Keratinocyte (primary cell): ENCODE measurements at regions not wholly inside any gene's neighbourhood (a gene's known extent, or its start where the extent isn't known, plus 50 kb on each side); places are given as distances from the start of the nearest gene placed in this dataset.

ENCODE experiments used
- DNase-seq: peaks from one replicate; pipeline ENCODE4 v3.0.0-alpha.2; 2011; ENCODE audit warnings: low read depth, missing footprints, low spot score
- FAIRE-seq: peaks from 2 replicates; lab custom pipeline; 2011; peaks lifted over from hg19 to GRCh38; lab: Jason Lieb, UNC
- H2AFZ ChIP-seq: 2 replicates; pipeline ENCODE4 v1.6.0; 2012; ENCODE audit warnings: low read length, control low read depth, inconsistent platforms; ENCODE audit not compliant: control insufficient read depth
- H3K27ac ChIP-seq: 2 replicates; pipeline ENCODE4 v1.5.1; 2011; ENCODE audit warnings: low read length; ENCODE audit not compliant: control insufficient read depth, insufficient read depth
- H3K27me3 ChIP-seq: 3 replicates; pipeline ENCODE4 v1.6.0; 2011; ENCODE audit warnings: low read length; ENCODE audit not compliant: control insufficient read depth, insufficient read depth; ENCODE audit errors: extremely low read depth
- H3K36me3 ChIP-seq, 2 experiments: 2 replicates in 1 of 2; 3 replicates in 1 of 2; pipeline ENCODE4 v1.5.1; 2011; ENCODE audit warnings: low read length in 2 of 2, mild to moderate bottlenecking in 1 of 2; ENCODE audit not compliant: control insufficient read depth in 2 of 2, insufficient read depth in 2 of 2; ENCODE audit errors: extremely low read depth in 1 of 2
- H3K4me1 ChIP-seq: 3 replicates; pipeline ENCODE4 v1.5.1; 2011; ENCODE audit warnings: low read length; ENCODE audit not compliant: control insufficient read depth, insufficient read depth; ENCODE audit errors: extremely low read depth
- H3K4me2 ChIP-seq: 3 replicates; pipeline ENCODE4 v1.6.0; 2011; ENCODE audit warnings: low read depth, low read length; ENCODE audit not compliant: control insufficient read depth, insufficient read depth; ENCODE audit errors: extremely low read depth
- H3K4me3 ChIP-seq, 3 experiments: fragments of 200-600 bp in 1 of 3; sonication (generic) in 1 of 3; 2 replicates in 2 of 3; 3 replicates in 1 of 3; pipeline ENCODE4 v1.5.1; 2011 to 2016; ENCODE audit warnings: low read length in 3 of 3, mild to moderate bottlenecking in 3 of 3, control low read depth in 2 of 3, inconsistent platforms in 1 of 3, low read depth in 1 of 3, mixed read lengths in 1 of 3, mixed run types in 1 of 3, moderate library complexity in 1 of 3; ENCODE audit not compliant: control insufficient read depth in 2 of 3, insufficient read depth in 2 of 3; ENCODE audit errors: extremely low read depth in 1 of 3
- H3K79me2 ChIP-seq: 2 replicates; pipeline ENCODE4 v1.6.0; 2012; ENCODE audit warnings: low read length; ENCODE audit not compliant: control insufficient read depth, insufficient read depth
- H3K9ac ChIP-seq: 3 replicates; pipeline ENCODE4 v1.6.0; 2011; ENCODE audit warnings: low read length; ENCODE audit not compliant: control insufficient read depth, insufficient read depth; ENCODE audit errors: extremely low read depth
- H3K9me1 ChIP-seq: 3 replicates; pipeline ENCODE4 v1.6.0; 2011; ENCODE audit warnings: low read length; ENCODE audit not compliant: control insufficient read depth, insufficient read depth; ENCODE audit errors: extremely low read depth
- H3K9me3 ChIP-seq: 2 replicates; pipeline ENCODE4 v1.5.1; 2012; ENCODE audit warnings: low read depth, low read length; ENCODE audit not compliant: control insufficient read depth
- H4K20me1 ChIP-seq: 3 replicates; pipeline ENCODE4 v1.6.0; 2011; ENCODE audit warnings: low read length; ENCODE audit not compliant: control insufficient read depth, insufficient read depth; ENCODE audit errors: extremely low read depth
- CTCF ChIP-seq, 3 experiments: IDR thresholded peaks in 1 of 3; conservative IDR thresholded peaks in 1 of 3; optimal IDR thresholded peaks in 1 of 3; 2 replicates in 2 of 3; 3 replicates in 1 of 3; pipeline versions ENCODE3 to v1.5.1; 2011; ENCODE audit warnings: low read length in 3 of 3, mild to moderate bottlenecking in 3 of 3, moderate library complexity in 2 of 3, control low read depth in 1 of 3, inconsistent platforms in 1 of 3; ENCODE audit not compliant: insufficient read depth in 2 of 3; ENCODE audit errors: extremely low read depth in 1 of 3
- EZH2 ChIP-seq: IDR thresholded peaks from one replicate; pipeline ENCODE4 v1.6.1; 2012; ENCODE audit warnings: inconsistent platforms, mild to moderate bottlenecking, low read length, moderate library complexity
- dilution Hi-C: fragments of 300-500 bp; cut with MboI; formaldehyde crosslinking; loops from one replicate; pipeline ENCODE4 v1.7.0; 2020; ENCODE audit warnings: low sequenced_read_pairs; ENCODE audit not compliant: extremely low pct_ligation_motif_present

GRCh38 chr1:101145449-101145820, 91.4 kb upstream of the S1PR1 start:
- Histone ChIP-seq H3K4me3 (no peak overlapping the region), H3K27me3 (no peaks in the 10 kb centered on the region), H3K27ac (no peak overlapping the region), H4K20me1 (no peaks in the 10 kb centered on the region), H3K36me3 (no peaks in the 10 kb centered on the region), H3K4me1 (peaks cover 14% of the 10 kb centered on the region), H3K9ac (no peak overlapping the region), H2AFZ (no peak overlapping the region), H3K9me1 (no peaks in the 10 kb centered on the region), H3K4me2 (no peak overlapping the region), H3K9me3 (no peaks in the 10 kb centered on the region), H3K79me2 (no peaks in the 10 kb centered on the region)
- no peak for TF ChIP-seq EZH2
- no peak for TF ChIP-seq CTCF (optimal IDR thresholded peaks at IDR 0.05 in 1 of 3, IDR thresholded peaks at IDR 0.05 in 1 of 3, conservative IDR thresholded peaks at IDR 0.05 in 1 of 3; ENCODE audit: extremely low read depth in 1 of 3, insufficient read depth in 2 of 3, low read length in 3 of 3)
- FAIRE-seq: no peak
- dilution Hi-C loops: no loop called here
- DNase-seq: no peak

- Histone ChIP-seq H3K4me1 (peaks cover 8% of the 10 kb centered on the region), H3K4me3 (no peak overlapping the region), H3K9me3 (no peaks in the 10 kb centered on the region), H3K4me2 (no peak overlapping the region), H3K9ac (no peak overlapping the region), H3K27ac (no peak overlapping the region), H3K36me3 (no peaks in the 10 kb centered on the region), H2AFZ (no peak overlapping the region), H3K27me3 (no peaks in the 10 kb centered on the region), H3K9me1 (no peaks in the 10 kb centered on the region), H4K20me1 (no peaks in the 10 kb centered on the region), H3K79me2 (no peaks in the 10 kb centered on the region)
- dilution Hi-C loops: no loop called here
- DNase-seq (no peak), FAIRE-seq (no peak)
- TF ChIP-seq CTCF (optimal IDR thresholded peaks at IDR 0.05 in 1 of 3, IDR thresholded peaks at IDR 0.05 in 1 of 3, conservative IDR thresholded peaks at IDR 0.05 in 1 of 3; ENCODE audit: extremely low read depth in 1 of 3, insufficient read depth in 2 of 3, low read length in 3 of 3) (no peak), EZH2 (no peak)
Measured at GRCh38 chr1:101144671-101145448, 92.0 kb upstream of the S1PR1 start.
